Neuronal stem cell (in vitro differentiated cells): ENCODE measurements at regions not wholly inside any gene's neighbourhood (a gene's known extent, or its start where the extent isn't known, plus 50 kb on each side); places are given as distances from the start of the nearest gene placed in this dataset.

Experiments
- DNase-seq: peaks from one replicate; pipeline ENCODE4 v3.0.0-alpha.2; 2013; ENCODE audit warnings: low spot score
- H2AFZ ChIP-seq: one replicate; pipeline ENCODE4 v1.6.1; 2013; ENCODE audit warnings: mild to moderate bottlenecking, low read length, inconsistent platforms
- H2AK5ac ChIP-seq: 2 replicates; pipeline ENCODE4 v1.6.1; 2013; ENCODE audit warnings: low read depth, mild to moderate bottlenecking, inconsistent platforms, low read length, moderate library complexity, mixed read lengths
- H2BK120ac ChIP-seq: 2 replicates; pipeline ENCODE4 v1.6.1; 2013; ENCODE audit warnings: low read depth, mild to moderate bottlenecking, inconsistent platforms, low read length, moderate library complexity, mixed read lengths
- H2BK12ac ChIP-seq: one replicate; pipeline ENCODE4 v1.6.1; 2013; ENCODE audit warnings: low read length, inconsistent platforms
- H2BK15ac ChIP-seq: 2 replicates; pipeline ENCODE4 v1.6.1; 2013; ENCODE audit warnings: mild to moderate bottlenecking, low read length, inconsistent platforms, mixed read lengths
- H2BK5ac ChIP-seq: one replicate; pipeline ENCODE4 v1.6.1; 2013; ENCODE audit warnings: inconsistent platforms, mild to moderate bottlenecking, low read length, moderate library complexity
- H3K14ac ChIP-seq: one replicate; pipeline ENCODE4 v1.6.1; 2013; ENCODE audit warnings: low read length, inconsistent platforms
- H3K18ac ChIP-seq: 2 replicates; pipeline ENCODE4 v1.6.1; 2013; ENCODE audit warnings: low read length, inconsistent platforms
- H3K23ac ChIP-seq: 2 replicates; pipeline ENCODE4 v1.6.1; 2013; ENCODE audit warnings: low read depth, mild to moderate bottlenecking, mixed read lengths, low read length, inconsistent platforms; ENCODE audit not compliant: poor library complexity
- H3K27ac ChIP-seq: replicated peaks from 3 replicates; pipeline ENCODE4 v1.5.1; 2013; ENCODE audit warnings: low read length, inconsistent platforms
- H3K27me3 ChIP-seq, 3 experiments: 2 replicates each; pipeline ENCODE4 v1.6.1; 2013; ENCODE audit warnings: low read length in 3 of 3, mild to moderate bottlenecking in 2 of 3, inconsistent platforms in 1 of 3, low read depth in 1 of 3, mixed read lengths in 1 of 3, moderate library complexity in 1 of 3; ENCODE audit not compliant: control insufficient read depth in 3 of 3, insufficient read depth in 3 of 3
- H3K36me3 ChIP-seq, 2 donors: replicated peaks in 1 of 2; 2 replicates each; pipeline ENCODE4 v1.6.1; 2013; ENCODE audit warnings: low read length in 2 of 2; ENCODE audit not compliant: control insufficient read depth in 2 of 2, insufficient read depth in 2 of 2
- H3K4ac ChIP-seq: 2 replicates; pipeline ENCODE4 v1.6.1; 2013; ENCODE audit warnings: inconsistent platforms, mild to moderate bottlenecking, low read length, moderate library complexity
- H3K4me1 ChIP-seq, 2 donors: 1 replicate in 1 of 2; 2 replicates in 1 of 2; pipeline ENCODE4 v1.6.1; 2013; ENCODE audit warnings: low read length in 2 of 2, low read depth in 1 of 2; ENCODE audit not compliant: control insufficient read depth in 2 of 2, insufficient read depth in 1 of 2
- H3K4me2 ChIP-seq: one replicate; pipeline ENCODE4 v1.6.1; 2013; ENCODE audit warnings: mild to moderate bottlenecking, low read length, inconsistent platforms; ENCODE audit not compliant: insufficient read depth, poor library complexity, severe bottlenecking
- H3K4me3 ChIP-seq, 2 donors: 2 replicates each; pipeline ENCODE4 v1.5.1; 2013; ENCODE audit warnings: low read length in 2 of 2, mild to moderate bottlenecking in 2 of 2, inconsistent platforms in 1 of 2, moderate library complexity in 1 of 2
- H3K79me1 ChIP-seq: one replicate; pipeline ENCODE4 v1.6.1; 2013; ENCODE audit warnings: low read depth, mild to moderate bottlenecking, inconsistent platforms, low read length, moderate library complexity
- H3K9ac ChIP-seq: one replicate; pipeline ENCODE4 v1.6.1; 2013; ENCODE audit warnings: mild to moderate bottlenecking, low read depth, low read length, inconsistent platforms; ENCODE audit not compliant: poor library complexity
- H3K9me3 ChIP-seq, 2 donors: replicated peaks in 1 of 2; 2 replicates each; pipeline versions ENCODE3 to v1.6.1; 2013; ENCODE audit warnings: low read length in 2 of 2, mild to moderate bottlenecking in 2 of 2, inconsistent platforms in 1 of 2, low read depth in 1 of 2, mixed read lengths in 1 of 2, moderate library complexity in 1 of 2; ENCODE audit not compliant: control insufficient read depth in 2 of 2, insufficient read depth in 1 of 2
- H4K8ac ChIP-seq: one replicate; pipeline ENCODE4 v1.6.1; 2013; ENCODE audit warnings: low read depth, mild to moderate bottlenecking, inconsistent platforms, low read length, moderate library complexity
- H4K91ac ChIP-seq: one replicate; pipeline ENCODE4 v1.6.1; 2013; ENCODE audit warnings: low read length, low read depth, mild to moderate bottlenecking, inconsistent platforms; ENCODE audit not compliant: poor library complexity
- WGBS, 2 donors: extraction: QIAGEN DNeasy Blood & Tissue Kit; methylation state at CpG; one replicate each; pipeline ENCODE4 v1.1.7; 2013; ENCODE audit warnings: missing lambda C conversion rate in 2 of 2, mixed read lengths in 1 of 2; ENCODE audit not compliant: insufficient read length in 2 of 2, insufficient replicate concordance in 1 of 2; ENCODE audit errors: extremely low coverage in 2 of 2; 5-methylcytosine and 5-hydroxymethylcytosine counted together

- Histone ChIP-seq H3K4me2 (no peak overlapping the region), H3K18ac (no peak overlapping the region), H4K91ac (no peak overlapping the region), H3K23ac (no peak overlapping the region), H3K4ac (no peak overlapping the region), H2BK15ac (no peak overlapping the region), H3K79me1 (no peaks in the 10 kb centered on the region), H3K9me3 (no peaks in the 10 kb centered on the region), H3K36me3 (no peaks in the 10 kb centered on the region), H2BK5ac (no peak overlapping the region), H3K9ac (no peak overlapping the region), H3K27ac (no peak overlapping the region), H3K4me1 (peaks cover under 1 to 1% of the 10 kb centered on the region in 2 donors), H2BK12ac (no peak overlapping the region), H2BK120ac (no peak overlapping the region), H2AFZ (peak overlapping the region; percentile 57), H3K4me3 (no peak overlapping the region), H2AK5ac (no peak overlapping the region), H4K8ac (no peak overlapping the region), H3K27me3 (peaks cover 0 to 3% (median 0%) of the 10 kb centered on the region in 3 experiments), H3K14ac (no peak overlapping the region)
- no peak for DNase-seq
- no CpG with 5 or more reads among the region's 8 CpGs for WGBS, 2 donors
These were observed 54.3 kb upstream of the BACH2 start for GRCh38 chr6:90350689-90351554.

GRCh38 chr6:90347411-90347851 is 50.8 kb upstream of the BACH2 start:
- DNase-seq = no peak
- Histone ChIP-seq H2AK5ac (no peak overlapping the region), H3K9me3 (no peaks in the 10 kb centered on the region), H3K14ac (no peak overlapping the region), H3K27ac (no peak overlapping the region), H3K9ac (no peak overlapping the region), H2BK12ac (no peak overlapping the region), H2BK5ac (no peak overlapping the region), H3K27me3 (peaks cover 0 to 3% (median 0%) of the 10 kb centered on the region in 3 experiments), H3K4me3 (no peak overlapping the region), H2BK15ac (no peak overlapping the region), H3K4ac (no peak overlapping the region), H3K23ac (no peak overlapping the region), H3K18ac (no peak overlapping the region), H3K79me1 (no peaks in the 10 kb centered on the region), H2AFZ (no peak overlapping the region), H3K4me2 (no peak overlapping the region), H4K91ac (no peak overlapping the region), H3K36me3 (no peaks in the 10 kb centered on the region), H4K8ac (no peak overlapping the region), H2BK120ac (no peak overlapping the region), H3K4me1 (peaks cover 0 to 2% of the 10 kb centered on the region in 2 donors)
- WGBS, 2 donors = no CpG with 5 or more reads among the region's 2 CpGs

GRCh38 chr6:90346729-90347128 is 50.1 kb upstream of the BACH2 start:
- Histone ChIP-seq H3K9me3 (no peaks in the 10 kb centered on the region), H4K91ac (no peak overlapping the region), H3K23ac (no peak overlapping the region), H3K79me1 (no peaks in the 10 kb centered on the region), H2BK15ac (no peak overlapping the region), H3K27me3 (peaks cover 0 to 3% (median 0%) of the 10 kb centered on the region in 3 experiments), H3K4ac (no peak overlapping the region), H3K4me3 (no peak overlapping the region), H3K4me2 (no peak overlapping the region), H3K14ac (no peak overlapping the region), H2BK12ac (no peak overlapping the region), H2BK5ac (no peak overlapping the region), H3K9ac (no peak overlapping the region), H3K4me1 (peaks cover 0 to 2% of the 10 kb centered on the region in 2 donors), H3K36me3 (no peaks in the 10 kb centered on the region), H2BK120ac (no peak overlapping the region), H3K27ac (no peak overlapping the region), H2AK5ac (no peak overlapping the region), H3K18ac (no peak overlapping the region), H2AFZ (no peak overlapping the region), H4K8ac (no peak overlapping the region)
- DNase-seq = no peak
- WGBS, 2 donors = no CpG with 5 or more reads among the region's 6 CpGs
